ENCODE measurements at regions not wholly inside any gene's neighbourhood (a gene's known extent, or its start where the extent isn't known, plus 50 kb on each side); places are given as distances from the start of the nearest gene placed in this dataset.

GRCh38 chr11:19404787-19405186 lies 164.0 kb upstream of the E2F8 start:
- POLR2A ChIA-PET (ENCODE audit: low non-redundant PET) = no interaction called here
- Histone ChIP-seq H3K36me3 (ENCODE audit: insufficient read depth, low read length, poor library complexity, severe bottlenecking) (no peaks in the 10 kb centered on the region), H3K4me3 (ENCODE audit: low read depth, low read length, poor library complexity, severe bottlenecking) (no peak overlapping the region), H3K9me3 (ENCODE audit: low read depth, low read length, poor library complexity, severe bottlenecking) (no peaks in the 10 kb centered on the region), H3K4me1 (ENCODE audit: insufficient read depth, low read length, poor library complexity, severe bottlenecking) (no peaks in the 10 kb centered on the region), H3K27ac (ENCODE audit: low read depth, low read length, poor library complexity, severe bottlenecking) (no peak overlapping the region), H3K27me3 (replicated peaks; ENCODE audit: insufficient read depth, low read depth, low read length, poor library complexity) (no peaks in the 10 kb centered on the region)
- intact Hi-C loops (cut with micrococcal nuclease; ENCODE audit: unreplicated experiment) = no loop called here
- TF ChIP-seq EZH2 (IDR thresholded peaks at IDR 0.05; ENCODE audit: borderline replicate concordance, low read depth, low read length, poor library complexity, severe bottlenecking) = no peak
- no peak for TF ChIP-seq CTCF (conservative IDR thresholded peaks at IDR 0.05; ENCODE audit: low read depth, low read length)
- no TSS peak for BruUV-seq (replicated peaks)
- CTCF ChIA-PET = no interaction called here
- DNase-seq (ENCODE audit: low spot score) = no peak

- Histone ChIP-seq H3K9me3 (ENCODE audit: low read depth, low read length, poor library complexity, severe bottlenecking) (no peaks in the 10 kb centered on the region), H3K27me3 (replicated peaks; ENCODE audit: insufficient read depth, low read depth, low read length, poor library complexity) (no peaks in the 10 kb centered on the region), H3K36me3 (ENCODE audit: insufficient read depth, low read length, poor library complexity, severe bottlenecking) (no peaks in the 10 kb centered on the region), H3K27ac (ENCODE audit: low read depth, low read length, poor library complexity, severe bottlenecking) (no peak overlapping the region), H3K4me1 (ENCODE audit: insufficient read depth, low read length, poor library complexity, severe bottlenecking) (no peaks in the 10 kb centered on the region), H3K4me3 (ENCODE audit: low read depth, low read length, poor library complexity, severe bottlenecking) (no peak overlapping the region)
- no peak for DNase-seq (ENCODE audit: low spot score)
- TF ChIP-seq CTCF (conservative IDR thresholded peaks at IDR 0.05; ENCODE audit: low read depth, low read length) = no peak
- TF ChIP-seq EZH2 (IDR thresholded peaks at IDR 0.05; ENCODE audit: borderline replicate concordance, low read depth, low read length, poor library complexity, severe bottlenecking) = no peak
- intact Hi-C loops (cut with micrococcal nuclease; ENCODE audit: unreplicated experiment) = no loop called here
- CTCF ChIA-PET = no interaction called here
- POLR2A ChIA-PET (ENCODE audit: low non-redundant PET) = no interaction called here
- BruUV-seq (replicated peaks) = no TSS peak
These were observed 162.6 kb upstream of the E2F8 start for GRCh38 chr11:19403196-19403895.

- Histone ChIP-seq H3K9me3 (ENCODE audit: low read depth, low read length, poor library complexity, severe bottlenecking) (no peaks in the 10 kb centered on the region), H3K4me1 (ENCODE audit: insufficient read depth, low read length, poor library complexity, severe bottlenecking) (no peaks in the 10 kb centered on the region), H3K27me3 (replicated peaks; ENCODE audit: insufficient read depth, low read depth, low read length, poor library complexity) (no peaks in the 10 kb centered on the region), H3K27ac (ENCODE audit: low read depth, low read length, poor library complexity, severe bottlenecking) (no peak overlapping the region), H3K4me3 (ENCODE audit: low read depth, low read length, poor library complexity, severe bottlenecking) (no peak overlapping the region), H3K36me3 (ENCODE audit: insufficient read depth, low read length, poor library complexity, severe bottlenecking) (no peaks in the 10 kb centered on the region)
- ChIA-PET CTCF (no interaction called here), POLR2A (ENCODE audit: low non-redundant PET) (no interaction called here)
- no TSS peak for BruUV-seq (replicated peaks)
- intact Hi-C loops (cut with micrococcal nuclease; ENCODE audit: unreplicated experiment) = no loop called here
- no peak for DNase-seq (ENCODE audit: low spot score)
- no peak for TF ChIP-seq CTCF (conservative IDR thresholded peaks at IDR 0.05; ENCODE audit: low read depth, low read length)
- no peak for TF ChIP-seq EZH2 (IDR thresholded peaks at IDR 0.05; ENCODE audit: borderline replicate concordance, low read depth, low read length, poor library complexity, severe bottlenecking)
These were observed 159.6 kb upstream of the E2F8 start for GRCh38 chr11:19400296-19400695.

All from A673 (cell line).